Fibroblast of lung (primary cell): ENCODE measurements at regions not wholly inside any gene's neighbourhood (a gene's known extent, or its start where the extent isn't known, plus 50 kb on each side); places are given as distances from the start of the nearest gene placed in this dataset.
A peak's percentile ranks its signal among the peaks of the same experiment; 100 is the strongest.

Experiments
- DNase-seq, 2 donors: peaks; one replicate each; pipeline versions ENCODE4 v3.0.0 to v3.0.0-alpha.2; 2010; ENCODE audit warnings: low read depth in 2 of 2
- H2AFZ ChIP-seq: 2 replicates; pipeline ENCODE4 v1.5.1; 2012; ENCODE audit warnings: low read length, control low read depth, inconsistent platforms
- H3K27ac ChIP-seq: 2 replicates; pipeline ENCODE4 v1.5.1; 2011; ENCODE audit warnings: low read length, control low read depth; ENCODE audit not compliant: insufficient read depth
- H3K27me3 ChIP-seq: 2 replicates; pipeline ENCODE4 v1.5.1; 2011; ENCODE audit warnings: mild to moderate bottlenecking, low read length; ENCODE audit not compliant: control insufficient read depth, insufficient read depth
- H3K36me3 ChIP-seq: 2 replicates; pipeline ENCODE4 v1.5.1; 2011; ENCODE audit warnings: low read length; ENCODE audit not compliant: control insufficient read depth, insufficient read depth
- H3K4me1 ChIP-seq: 2 replicates; pipeline ENCODE4 v1.5.1; 2011; ENCODE audit warnings: low read length; ENCODE audit not compliant: control insufficient read depth, insufficient read depth; ENCODE audit errors: extremely low read depth
- H3K4me2 ChIP-seq: 2 replicates; pipeline ENCODE4 v1.5.1; 2011; ENCODE audit warnings: low read length, control low read depth; ENCODE audit not compliant: insufficient read depth; ENCODE audit errors: extremely low read depth
- H3K4me3 ChIP-seq, 4 experiments: fragments of 200-600 bp in 1 of 4; sonication (generic) in 1 of 4; replicated peaks in 1 of 4; 2 replicates each; pipeline ENCODE4 v1.5.1; 2011 to 2016; ENCODE audit warnings: low read length in 4 of 4, low read depth in 3 of 4, mild to moderate bottlenecking in 3 of 4, control low read depth in 2 of 4, inconsistent platforms in 1 of 4, mixed read lengths in 1 of 4; ENCODE audit not compliant: insufficient read depth in 1 of 4; ENCODE audit errors: control extremely low read depth in 1 of 4
- H3K79me2 ChIP-seq: 2 replicates; pipeline ENCODE4 v1.5.1; 2012; ENCODE audit warnings: mild to moderate bottlenecking, low read length, inconsistent platforms; ENCODE audit not compliant: control insufficient read depth, insufficient read depth
- H3K9ac ChIP-seq: 2 replicates; pipeline ENCODE4 v1.5.1; 2011; ENCODE audit warnings: mild to moderate bottlenecking, low read length, control low read depth; ENCODE audit not compliant: insufficient read depth
- H3K9me3 ChIP-seq: 2 replicates; pipeline ENCODE4 v1.5.1; 2012; ENCODE audit warnings: low read depth, low read length; ENCODE audit not compliant: control insufficient read depth, insufficient read depth
- H4K20me1 ChIP-seq: 2 replicates; pipeline ENCODE4 v1.5.1; 2011; ENCODE audit warnings: low read length; ENCODE audit not compliant: control insufficient read depth, insufficient read depth; ENCODE audit errors: extremely low read depth
- CTCF ChIP-seq, 2 donors: IDR thresholded peaks in 1 of 2; conservative IDR thresholded peaks in 1 of 2; 1 replicate in 1 of 2; 2 replicates in 1 of 2; pipeline ENCODE4 v1.5.1; 2011 to 2012; ENCODE audit warnings: low read length in 2 of 2, control low read depth in 1 of 2, inconsistent platforms in 1 of 2, low read depth in 1 of 2, mild to moderate bottlenecking in 1 of 2
- EZH2 ChIP-seq: IDR thresholded peaks from 2 replicates; pipeline ENCODE4 v1.5.1; 2012; ENCODE audit warnings: low read length, control low read depth, mild to moderate bottlenecking; ENCODE audit errors: missing control alignments

GRCh38 chr5:159734366-159734765 is 181.9 kb upstream of the ADRA1B start:
- no peak overlapping the region for H2AFZ ChIP-seq
- no peaks in the 10 kb centered on the region for H3K79me2 ChIP-seq
- H3K9me3 ChIP-seq: no peaks in the 10 kb centered on the region
- no peak overlapping the region for H3K9ac ChIP-seq
- no peaks in the 10 kb centered on the region for H3K36me3 ChIP-seq
- no peak overlapping the region for H3K27ac ChIP-seq
- H3K4me3 ChIP-seq: no peak overlapping the region
- H4K20me1 ChIP-seq: no peaks in the 10 kb centered on the region
- no peaks in the 10 kb centered on the region for H3K27me3 ChIP-seq
- TF ChIP-seq CTCF (conservative IDR thresholded peaks at IDR 0.05 in 1 of 2, IDR thresholded peaks at IDR 0.05 in 1 of 2; ENCODE audit: low read depth in 1 of 2, low read length in 2 of 2): no peak
- TF ChIP-seq EZH2: no peak
- no peak for DNase-seq
- H3K4me1 ChIP-seq: no peaks in the 10 kb centered on the region
- H3K4me2 ChIP-seq: no peak overlapping the region

GRCh38 chr5:159735036-159735435 is 181.2 kb upstream of the ADRA1B start:
- Histone ChIP-seq H3K4me3 (no peak overlapping the region), H3K4me2 (no peak overlapping the region), H3K4me1 (no peaks in the 10 kb centered on the region), H3K27me3 (no peaks in the 10 kb centered on the region), H3K36me3 (no peaks in the 10 kb centered on the region), H3K79me2 (no peaks in the 10 kb centered on the region), H3K9ac (no peak overlapping the region), H2AFZ (no peak overlapping the region), H3K9me3 (no peaks in the 10 kb centered on the region), H3K27ac (no peak overlapping the region), H4K20me1 (no peaks in the 10 kb centered on the region)
- DNase-seq: no peak
- no peak for TF ChIP-seq CTCF (conservative IDR thresholded peaks at IDR 0.05 in 1 of 2, IDR thresholded peaks at IDR 0.05 in 1 of 2; ENCODE audit: low read depth in 1 of 2, low read length in 2 of 2)
- no peak for TF ChIP-seq EZH2

DNA sequence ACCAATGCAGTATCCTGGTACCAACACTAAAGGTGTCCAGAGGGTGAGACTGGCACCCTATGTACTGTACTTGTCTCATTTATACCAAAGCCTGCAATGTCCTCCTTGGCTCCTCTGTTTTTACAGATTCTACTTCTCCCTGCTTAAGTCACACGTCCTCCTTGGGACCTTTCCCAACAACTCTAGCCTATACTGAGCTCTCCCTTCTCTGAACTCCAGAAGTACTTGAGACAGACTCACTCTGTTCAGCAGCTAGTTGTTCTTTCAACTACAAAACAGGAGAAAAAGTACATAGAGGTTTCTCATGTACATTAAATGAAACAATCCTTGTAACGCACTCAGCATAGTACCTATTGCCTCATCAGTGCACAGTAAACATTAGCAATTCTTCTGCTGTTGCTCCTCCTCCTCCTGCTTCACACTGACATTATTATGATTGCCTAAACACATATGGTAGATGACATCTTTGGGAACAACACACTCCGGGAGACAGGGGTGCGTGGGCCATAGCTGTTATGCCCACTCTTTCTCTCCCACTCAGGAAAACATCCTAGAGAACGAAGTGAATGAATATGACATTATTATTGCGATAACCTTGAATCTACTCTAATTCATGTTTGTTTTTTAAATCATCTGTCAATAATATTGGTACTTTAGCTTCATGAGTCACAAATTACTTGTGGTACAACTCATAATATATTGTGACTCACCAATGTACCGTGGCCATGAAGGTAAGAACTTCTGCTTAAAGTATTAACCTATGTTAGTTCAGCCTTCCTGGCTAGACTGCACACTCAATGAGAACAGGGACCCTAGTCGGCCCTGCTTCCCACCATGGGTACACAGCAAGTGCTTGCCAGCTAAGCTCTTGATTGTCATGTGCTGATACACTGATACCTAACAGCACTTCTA is 180.3 kb upstream of the ADRA1B start:
- Histone ChIP-seq H3K9ac (no peak overlapping the region), H3K4me3 (no peak overlapping the region), H3K79me2 (no peaks in the 10 kb centered on the region), H2AFZ (no peak overlapping the region), H3K9me3 (no peaks in the 10 kb centered on the region), H3K27ac (no peak overlapping the region), H3K4me1 (no peaks in the 10 kb centered on the region), H3K27me3 (no peaks in the 10 kb centered on the region), H4K20me1 (no peaks in the 10 kb centered on the region), H3K4me2 (no peak overlapping the region), H3K36me3 (no peaks in the 10 kb centered on the region)
- no peak for TF ChIP-seq EZH2
- no peak for TF ChIP-seq CTCF (conservative IDR thresholded peaks at IDR 0.05 in 1 of 2, IDR thresholded peaks at IDR 0.05 in 1 of 2; ENCODE audit: low read depth in 1 of 2, low read length in 2 of 2)
- DNase-seq: peak; percentile 42 to 43
